ENCODE measurements at regions not wholly inside any gene's neighbourhood (a gene's known extent, or its start where the extent isn't known, plus 50 kb on each side); places are given as distances from the start of the nearest gene placed in this dataset.

GRCh38 chr10:88170628-88171027, 307.2 kb downstream of the PTEN start:
- H3K79me2 ChIP-seq (ENCODE audit: low read length), result no peaks in the 10 kb centered on the region
- no peaks in the 10 kb centered on the region for H4K20me1 ChIP-seq (ENCODE audit: insufficient read depth, low read length)
- H3K27me3 ChIP-seq (ENCODE audit: low read depth, low read length), result no peaks in the 10 kb centered on the region
- no peak overlapping the region for H3K27ac ChIP-seq (ENCODE audit: low read length)
- no peak overlapping the region for H2AFZ ChIP-seq (ENCODE audit: low read depth, low read length)
- no peak overlapping the region for H3K4me3 ChIP-seq (ENCODE audit: low read length)
- no peaks in the 10 kb centered on the region for H3K9me3 ChIP-seq (ENCODE audit: insufficient read depth, low read length)
- H3K36me3 ChIP-seq (replicated peaks; ENCODE audit: low read depth, low read length), result no peaks in the 10 kb centered on the region
- no peak for TF ChIP-seq CTCF (IDR thresholded peaks at IDR 0.05; ENCODE audit: low read depth, low read length)
- TF ChIP-seq EZH2phosphoT487 (IDR thresholded peaks at IDR 0.05; ENCODE audit: low read depth), result no peak
- H3K4me1 ChIP-seq (ENCODE audit: low read length), result no peaks in the 10 kb centered on the region
- no peak overlapping the region for H3K9ac ChIP-seq (ENCODE audit: low read length)
- no peak overlapping the region for H3K4me2 ChIP-seq (ENCODE audit: low read length)

GRCh38 chr10:88172159-88172558, 308.7 kb downstream of the PTEN start:
- Histone ChIP-seq H3K4me1 (ENCODE audit: low read length) (no peaks in the 10 kb centered on the region), H3K9ac (ENCODE audit: low read length) (no peak overlapping the region), H3K9me3 (ENCODE audit: insufficient read depth, low read length) (no peaks in the 10 kb centered on the region), H3K27me3 (ENCODE audit: low read depth, low read length) (no peaks in the 10 kb centered on the region), H3K4me2 (ENCODE audit: low read length) (no peak overlapping the region), H3K4me3 (ENCODE audit: low read length) (no peak overlapping the region), H4K20me1 (ENCODE audit: insufficient read depth, low read length) (no peaks in the 10 kb centered on the region), H3K79me2 (ENCODE audit: low read length) (no peaks in the 10 kb centered on the region), H3K36me3 (replicated peaks; ENCODE audit: low read depth, low read length) (no peaks in the 10 kb centered on the region), H2AFZ (ENCODE audit: low read depth, low read length) (no peak overlapping the region), H3K27ac (ENCODE audit: low read length) (no peak overlapping the region)
- TF ChIP-seq CTCF (IDR thresholded peaks at IDR 0.05; ENCODE audit: low read depth, low read length), result no peak

GRCh38 chr10:88174391-88174790, 311.0 kb downstream of the PTEN start:
- no peaks in the 10 kb centered on the region for H3K4me1 ChIP-seq (ENCODE audit: low read length)
- no peaks in the 10 kb centered on the region for H3K79me2 ChIP-seq (ENCODE audit: low read length)
- no peaks in the 10 kb centered on the region for H3K27me3 ChIP-seq (ENCODE audit: low read depth, low read length)
- no peak for TF ChIP-seq CTCF (IDR thresholded peaks at IDR 0.05; ENCODE audit: low read depth, low read length)
- no peak for TF ChIP-seq EZH2phosphoT487 (IDR thresholded peaks at IDR 0.05; ENCODE audit: low read depth)
- H3K36me3 ChIP-seq (replicated peaks; ENCODE audit: low read depth, low read length), result no peaks in the 10 kb centered on the region
- no peaks in the 10 kb centered on the region for H4K20me1 ChIP-seq (ENCODE audit: insufficient read depth, low read length)
- H3K9me3 ChIP-seq (ENCODE audit: insufficient read depth, low read length), result no peaks in the 10 kb centered on the region
- no peak overlapping the region for H3K9ac ChIP-seq (ENCODE audit: low read length)
- no peak overlapping the region for H2AFZ ChIP-seq (ENCODE audit: low read depth, low read length)
- no peak overlapping the region for H3K27ac ChIP-seq (ENCODE audit: low read length)
- no peak overlapping the region for H3K4me2 ChIP-seq (ENCODE audit: low read length)
- no peak overlapping the region for H3K4me3 ChIP-seq (ENCODE audit: low read length)

GRCh38 chr10:88178758-88179157, 315.3 kb downstream of the PTEN start:
- Histone ChIP-seq H3K79me2 (ENCODE audit: low read length) (no peaks in the 10 kb centered on the region), H3K27me3 (ENCODE audit: low read depth, low read length) (no peaks in the 10 kb centered on the region), H3K9me3 (ENCODE audit: insufficient read depth, low read length) (no peaks in the 10 kb centered on the region), H3K27ac (ENCODE audit: low read length) (no peak overlapping the region), H3K4me1 (ENCODE audit: low read length) (peaks cover 8% of the 10 kb centered on the region), H3K9ac (ENCODE audit: low read length) (no peak overlapping the region), H3K4me3 (ENCODE audit: low read length) (no peak overlapping the region), H3K36me3 (replicated peaks; ENCODE audit: low read depth, low read length) (no peaks in the 10 kb centered on the region), H4K20me1 (ENCODE audit: insufficient read depth, low read length) (no peaks in the 10 kb centered on the region), H2AFZ (ENCODE audit: low read depth, low read length) (no peak overlapping the region), H3K4me2 (ENCODE audit: low read length) (no peak overlapping the region)
- no peak for TF ChIP-seq CTCF (IDR thresholded peaks at IDR 0.05; ENCODE audit: low read depth, low read length)
- no peak for TF ChIP-seq EZH2phosphoT487 (IDR thresholded peaks at IDR 0.05; ENCODE audit: low read depth)
